ENCODE measurements at regions not wholly inside any gene's neighbourhood (a gene's known extent, or its start where the extent isn't known, plus 50 kb on each side); places are given as distances from the start of the nearest gene placed in this dataset.

DNA sequence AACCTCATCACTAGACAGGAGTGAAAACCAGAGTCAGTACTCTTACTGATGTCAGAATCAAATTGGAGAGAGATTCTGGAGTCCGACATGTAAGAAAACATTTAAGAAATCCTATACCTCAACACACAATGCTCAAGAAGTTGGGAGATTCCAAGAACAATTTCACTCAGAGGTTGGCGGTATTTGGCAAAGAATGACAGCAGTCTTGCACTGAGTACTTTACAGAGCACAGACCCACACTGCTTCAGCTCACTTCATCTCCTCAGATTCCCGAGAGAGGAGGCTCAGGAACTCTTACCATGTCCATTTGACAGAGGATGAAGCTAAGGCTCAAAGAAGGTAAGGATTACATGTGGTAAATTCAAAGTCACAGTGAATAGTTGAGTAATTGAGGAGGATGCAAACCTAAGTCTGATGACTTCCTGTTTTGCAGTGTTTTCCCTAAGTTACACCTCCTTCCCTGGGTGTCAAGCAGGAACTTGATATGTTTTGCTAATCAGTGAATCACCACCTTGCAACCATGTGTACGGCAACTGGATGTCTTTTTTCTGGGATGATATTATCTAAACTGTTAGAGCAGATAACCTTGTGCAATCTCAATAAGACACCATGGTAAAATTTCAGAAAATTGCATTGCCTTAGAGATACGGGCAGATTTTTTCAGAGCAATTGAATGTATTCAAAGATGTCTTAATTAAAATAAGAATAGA lies 61.3 kb upstream of the MME start:
- Histone ChIP-seq H3K27me3 (ENCODE audit: insufficient read depth, low read depth, severe bottlenecking) (no peaks in the 10 kb centered on the region), H3K9me3 (ENCODE audit: severe bottlenecking) (no peaks in the 10 kb centered on the region), H3K27ac (no peak overlapping the region), H3K4me3 (ENCODE audit: low read depth, low read length) (no peak overlapping the region), H3K36me3 (no peaks in the 10 kb centered on the region)
- TF ChIP-seq CTCF (IDR thresholded peaks at IDR 0.05; ENCODE audit: low read depth, low read length) = no peak
- DNase-seq = no peak

GRCh38 chr3:155015776-155016436 lies 64.2 kb upstream of the MME start:
- no peaks in the 10 kb centered on the region for H3K27me3 ChIP-seq (ENCODE audit: insufficient read depth, low read depth, severe bottlenecking)
- no peak for TF ChIP-seq CTCF (IDR thresholded peaks at IDR 0.05; ENCODE audit: low read depth, low read length)
- no peak overlapping the region for H3K4me3 ChIP-seq (ENCODE audit: low read depth, low read length)
- H3K36me3 ChIP-seq = no peaks in the 10 kb centered on the region
- H3K9me3 ChIP-seq (ENCODE audit: severe bottlenecking) = no peaks in the 10 kb centered on the region
- no peak for DNase-seq
- H3K27ac ChIP-seq = no peak overlapping the region

DNA sequence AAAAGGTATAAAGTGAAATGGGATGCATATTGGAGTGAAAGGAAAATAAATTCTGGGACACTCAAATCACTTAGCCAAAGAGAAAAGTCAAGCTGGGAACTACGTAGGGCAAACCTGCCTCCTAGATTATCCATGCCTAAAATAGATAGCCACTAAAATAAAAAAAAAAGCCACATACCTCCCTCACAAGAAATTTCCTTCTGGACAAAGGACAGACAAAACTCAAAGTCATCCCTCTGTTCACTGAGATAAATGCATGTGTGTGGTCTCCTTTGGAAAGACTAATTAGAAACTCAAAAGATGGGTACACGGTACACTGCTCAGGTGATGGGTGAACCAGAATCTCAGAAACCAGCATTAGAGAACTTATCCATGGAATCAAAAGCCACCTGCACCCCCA lies 65.2 kb upstream of the MME start:
- no peak overlapping the region for H3K4me3 ChIP-seq (ENCODE audit: low read depth, low read length)
- no peaks in the 10 kb centered on the region for H3K27me3 ChIP-seq (ENCODE audit: insufficient read depth, low read depth, severe bottlenecking)

GRCh38 chr3:155013427-155013826 lies 66.7 kb upstream of the MME start:
- no peak overlapping the region for H3K27ac ChIP-seq
- DNase-seq = no peak

More for the DNA sequence above, 65.2 kb upstream of the MME start:
- no peaks in the 10 kb centered on the region for H3K36me3 ChIP-seq
- no peaks in the 10 kb centered on the region for H3K9me3 ChIP-seq (ENCODE audit: severe bottlenecking)
- DNase-seq = no peak
- H3K27ac ChIP-seq = no peak overlapping the region
- no peak for TF ChIP-seq CTCF (IDR thresholded peaks at IDR 0.05; ENCODE audit: low read depth, low read length)

DNA sequence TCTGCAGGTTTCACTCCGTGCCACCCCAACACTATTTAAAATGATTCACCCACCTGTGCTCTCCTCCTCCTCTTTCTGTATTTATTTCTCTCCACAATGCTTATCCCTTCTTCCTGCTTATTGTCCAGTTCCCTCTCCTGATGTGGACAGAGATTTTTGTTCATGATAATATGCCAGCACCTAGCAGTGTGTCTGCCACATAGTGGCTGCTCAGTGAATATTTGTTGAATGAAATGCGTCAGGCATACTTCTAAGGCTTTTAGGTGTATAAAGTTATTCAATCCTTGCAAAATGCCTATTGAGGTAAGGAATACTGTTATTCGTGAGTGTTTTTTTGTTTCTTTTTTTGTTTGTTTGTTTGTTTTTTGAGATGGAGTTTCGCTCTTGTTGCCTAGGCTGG lies 67.5 kb upstream of the MME start:
- no peak overlapping the region for H3K27ac ChIP-seq
- H3K36me3 ChIP-seq = no peaks in the 10 kb centered on the region
- no peak for DNase-seq
- no peak for TF ChIP-seq CTCF (IDR thresholded peaks at IDR 0.05; ENCODE audit: low read depth, low read length)
- H3K4me3 ChIP-seq (ENCODE audit: low read depth, low read length) = no peak overlapping the region
- H3K27me3 ChIP-seq (ENCODE audit: insufficient read depth, low read depth, severe bottlenecking) = no peaks in the 10 kb centered on the region
- no peaks in the 10 kb centered on the region for H3K9me3 ChIP-seq (ENCODE audit: severe bottlenecking)

More at GRCh38 chr3:155013427-155013826, 66.7 kb upstream of the MME start:
- no peaks in the 10 kb centered on the region for H3K27me3 ChIP-seq (ENCODE audit: insufficient read depth, low read depth, severe bottlenecking)
- TF ChIP-seq CTCF (IDR thresholded peaks at IDR 0.05; ENCODE audit: low read depth, low read length) = no peak
- H3K36me3 ChIP-seq = no peaks in the 10 kb centered on the region
- H3K9me3 ChIP-seq (ENCODE audit: severe bottlenecking) = no peaks in the 10 kb centered on the region
- H3K4me3 ChIP-seq (ENCODE audit: low read depth, low read length) = no peak overlapping the region
